GM19395 (cell line): ENCODE measurements at regions not wholly inside any gene's neighbourhood (a gene's known extent, or its start where the extent isn't known, plus 50 kb on each side); places are given as distances from the start of the nearest gene placed in this dataset.
"Not testable (repeated sequence)": the region's sequence is repeated elsewhere in the genome, so short reads cannot be mapped to it uniquely, and the experiment has no call there.

Source experiments
- ATAC-seq: cut with Tn5 transposase; IDR thresholded peaks from one replicate; pipeline ENCODE4 v1.9.1; 2021; ENCODE audit warnings: mild to moderate bottlenecking, moderate library complexity; ENCODE audit not compliant: unreplicated experiment

DNA sequence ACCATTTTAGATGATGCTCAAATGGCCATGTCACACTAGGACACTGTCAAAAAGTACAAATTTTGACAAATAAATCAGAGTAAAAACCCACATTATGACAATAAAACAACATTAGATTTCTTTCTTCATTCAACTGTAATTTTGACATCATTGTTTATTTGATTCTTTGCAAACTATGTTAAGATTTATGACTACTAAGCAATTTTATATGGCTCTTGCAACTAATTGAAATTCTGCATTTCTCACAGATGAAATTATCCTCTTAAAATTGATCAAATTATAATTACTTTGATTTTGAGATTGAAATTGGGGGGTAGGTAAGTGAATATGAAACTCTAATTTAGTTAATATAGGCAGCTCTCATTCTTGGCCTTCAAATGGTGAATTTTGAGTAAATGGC is 59.8 kb downstream of the ATOH1 start:
- ATAC-seq: no peak

DNA sequence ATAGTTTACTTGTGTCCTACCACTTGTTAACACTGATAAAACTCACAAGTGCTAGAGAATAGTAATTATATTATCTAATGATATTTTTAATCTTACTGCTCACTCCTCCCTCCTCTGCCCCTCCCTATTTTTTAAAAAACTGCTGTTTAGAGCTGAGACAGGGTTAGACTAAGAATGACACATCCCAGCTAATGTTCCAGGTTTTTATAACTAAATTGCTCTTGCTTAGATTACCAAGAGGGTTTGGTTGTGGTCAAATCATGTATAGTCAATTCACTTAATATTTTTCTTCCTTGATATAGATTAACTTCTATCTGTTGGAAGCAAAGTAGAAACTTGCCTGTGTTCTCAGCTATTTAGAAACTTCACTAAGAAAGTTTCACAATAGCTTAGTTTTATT is 60.2 kb downstream of the ATOH1 start:
- ATAC-seq: no peak

DNA sequence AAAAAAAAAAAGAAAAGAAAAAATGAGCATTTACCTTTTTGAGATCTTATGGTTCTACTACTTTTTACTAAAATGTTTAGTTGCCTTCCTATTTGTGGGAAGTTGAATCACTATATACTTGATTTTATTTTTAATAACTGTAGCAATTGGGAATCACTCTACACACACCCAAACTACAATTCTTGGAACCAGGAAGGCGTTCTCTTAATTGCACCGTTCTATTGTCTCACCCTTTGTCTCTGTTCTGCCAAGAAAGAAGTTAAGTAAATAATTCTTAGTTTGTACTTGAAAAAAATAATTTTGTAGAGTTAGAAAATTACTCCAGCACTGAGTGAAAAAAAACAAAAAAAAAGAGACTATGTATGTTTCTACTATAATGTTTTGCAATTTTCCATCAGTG is 62.7 kb downstream of the ATOH1 start:
- ATAC-seq: no peak

DNA sequence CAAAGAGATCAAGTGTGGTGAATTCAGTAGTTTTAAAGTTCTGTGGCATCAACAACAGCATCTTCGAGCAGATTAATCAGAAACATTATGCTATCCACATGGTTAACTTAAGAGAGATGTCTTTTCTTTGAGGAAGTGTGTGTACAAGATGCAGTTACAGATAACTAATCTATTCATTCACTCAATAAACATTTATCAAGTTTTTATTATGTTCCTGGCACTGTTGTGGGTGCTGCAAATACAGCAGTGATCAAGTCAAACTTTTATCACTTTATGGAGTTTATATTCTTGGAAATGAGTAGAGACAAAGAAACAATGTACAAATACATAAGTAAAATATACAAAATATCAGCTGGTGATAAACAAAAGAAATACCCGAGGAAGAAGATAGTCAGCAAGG is 66.4 kb downstream of the ATOH1 start:
- no peak for ATAC-seq

DNA sequence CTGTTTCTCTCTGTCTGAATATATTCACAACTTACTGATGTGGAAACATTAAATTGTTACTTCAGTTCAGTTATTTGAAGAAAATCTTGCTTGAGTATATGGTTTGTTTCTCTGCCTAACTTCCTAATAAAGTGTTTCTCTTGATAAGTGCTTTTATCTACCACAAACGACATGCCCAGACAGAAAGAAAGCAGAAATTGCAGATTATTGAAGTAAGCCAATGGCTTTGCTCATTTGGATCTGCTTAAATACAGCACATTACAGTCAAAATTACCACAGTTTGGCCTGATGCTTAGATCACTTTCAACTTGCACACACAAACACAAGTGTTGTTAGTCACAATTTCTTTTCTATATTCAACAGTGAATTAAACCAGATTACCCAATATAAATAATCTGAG is 68.0 kb downstream of the ATOH1 start:
- ATAC-seq: no peak

DNA sequence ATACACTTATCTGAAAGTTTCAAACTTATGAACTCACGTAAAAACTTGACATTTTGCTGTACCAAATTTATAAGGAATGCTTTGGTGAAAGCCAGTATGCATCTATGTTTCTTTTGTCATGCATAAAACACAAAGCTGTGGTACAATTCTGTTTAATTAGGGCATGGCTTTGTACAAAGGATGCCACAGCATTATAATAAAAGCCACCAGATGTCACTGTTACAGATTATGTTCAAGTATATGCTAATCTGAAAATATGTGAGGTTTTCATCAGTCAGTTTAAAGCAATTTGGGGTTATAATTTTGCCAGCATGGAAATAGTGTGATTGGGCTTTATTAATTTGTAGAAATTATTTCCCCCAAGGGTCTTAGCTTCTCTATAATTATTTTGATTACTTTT is 69.0 kb downstream of the ATOH1 start:
- ATAC-seq: peak; percentile 68

DNA sequence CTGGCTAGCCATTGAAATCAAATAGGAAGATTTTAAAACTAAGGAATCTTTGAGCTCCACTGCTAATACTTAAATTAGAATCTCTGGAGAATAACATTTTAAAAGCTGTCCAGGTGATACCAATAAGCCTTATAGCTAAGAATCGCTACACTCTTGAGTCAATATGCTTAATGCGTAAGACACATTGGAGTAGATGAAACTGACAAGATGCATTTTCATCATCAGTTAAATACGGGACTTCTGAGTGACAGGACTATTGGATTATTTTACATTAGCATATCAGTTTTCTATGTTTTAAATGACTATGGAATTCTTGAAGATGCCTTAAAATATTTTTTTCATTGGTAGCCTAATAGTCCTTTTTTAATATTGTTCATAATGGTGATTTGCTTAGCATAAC is 80.2 kb downstream of the ATOH1 start:
- ATAC-seq: no peak

DNA sequence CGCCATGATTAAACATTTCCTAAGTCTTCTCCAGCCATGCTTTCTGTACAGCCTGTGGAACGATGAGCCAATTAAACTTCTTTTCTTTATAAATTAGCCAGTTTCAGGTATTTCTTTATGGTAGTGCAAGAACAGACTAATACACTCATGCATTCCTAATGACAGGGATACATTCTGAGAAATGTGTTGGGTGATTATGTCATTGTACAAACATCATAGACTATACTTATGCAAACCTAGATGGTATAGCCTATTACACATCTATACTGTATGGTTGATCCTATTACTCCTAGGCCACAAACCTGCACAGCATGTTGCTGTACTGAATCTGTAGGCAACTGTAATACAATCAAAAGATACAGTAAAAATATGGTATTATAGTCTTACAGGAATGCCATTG is 83.1 kb downstream of the ATOH1 start:
- no peak for ATAC-seq

DNA sequence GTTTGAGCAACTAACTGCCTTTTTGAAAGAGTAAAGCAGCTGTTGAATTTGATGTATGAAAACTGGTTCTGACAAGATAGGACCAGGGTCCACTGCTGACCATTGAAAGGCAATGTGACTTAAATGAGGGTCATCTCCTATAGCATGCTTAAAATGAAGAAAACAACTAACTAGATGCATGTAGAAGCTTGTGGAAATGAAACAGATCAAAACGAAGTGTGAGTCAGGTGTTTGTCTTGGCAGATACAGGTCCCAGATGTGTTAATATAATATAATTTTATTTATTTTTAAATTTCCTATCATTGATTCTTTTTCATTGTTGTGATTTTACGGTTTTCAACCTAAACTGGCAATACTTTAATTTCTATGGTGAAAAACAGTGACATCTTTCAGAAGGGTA is 83.6 kb downstream of the ATOH1 start:
- ATAC-seq: no peak

DNA sequence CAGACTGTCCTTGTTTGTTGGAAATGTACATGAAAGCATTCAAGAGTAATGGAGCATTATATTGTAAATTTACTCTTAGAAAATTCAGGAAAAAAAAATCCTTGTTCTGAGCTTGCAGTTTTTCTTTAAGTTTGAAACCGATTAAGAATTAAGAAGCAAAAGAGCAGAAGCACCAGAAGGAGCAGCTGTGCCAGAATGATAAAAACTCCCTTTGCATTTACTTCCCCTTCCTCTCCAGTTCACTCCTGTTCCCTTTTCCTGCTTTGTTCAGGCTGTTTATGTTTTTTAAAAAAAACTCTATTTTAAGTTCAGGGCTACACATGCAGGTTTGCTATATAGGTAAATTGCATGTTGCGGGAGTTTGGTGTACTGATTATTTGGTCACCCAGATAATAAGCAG is 90.3 kb downstream of the ATOH1 start:
- ATAC-seq: no peak

DNA sequence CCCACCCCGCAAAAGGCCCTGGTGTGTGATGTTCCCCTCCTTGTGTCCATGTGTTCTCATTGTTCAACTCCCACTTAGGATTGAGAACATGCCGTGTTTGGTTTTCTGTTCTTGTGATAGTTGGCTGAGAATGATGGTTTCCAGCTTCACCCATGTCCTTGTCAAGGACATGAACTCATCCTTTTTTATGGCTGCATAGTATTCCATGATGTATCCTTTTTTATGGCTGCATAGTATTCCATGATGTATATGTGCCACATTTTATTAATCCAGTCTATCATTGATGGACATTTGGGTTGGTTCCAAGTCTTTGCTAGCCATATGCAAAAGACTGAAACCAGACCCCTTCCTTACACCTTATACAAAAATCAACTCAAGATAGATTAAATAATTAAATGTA is 95.0 kb downstream of the ATOH1 start:
- not testable (repeated sequence) for ATAC-seq

DNA sequence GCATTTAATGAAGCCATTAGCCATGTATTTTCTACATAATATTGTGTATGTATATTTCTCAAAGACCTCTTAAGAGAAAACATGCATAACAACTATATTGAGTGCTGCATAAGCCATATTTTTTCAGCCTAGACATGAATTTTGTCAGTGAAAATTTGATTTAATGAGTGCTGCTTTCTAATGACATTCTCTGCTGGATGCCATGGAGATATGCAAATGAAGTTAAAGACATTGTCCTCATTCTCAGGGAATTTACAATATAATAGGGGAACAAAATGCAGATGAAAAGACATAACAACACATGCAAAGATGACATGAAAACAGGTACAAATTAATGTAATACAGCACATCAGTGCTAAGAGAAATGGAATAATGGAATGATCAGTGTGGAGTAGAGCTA is 118.7 kb downstream of the ATOH1 start:
- no peak for ATAC-seq

DNA sequence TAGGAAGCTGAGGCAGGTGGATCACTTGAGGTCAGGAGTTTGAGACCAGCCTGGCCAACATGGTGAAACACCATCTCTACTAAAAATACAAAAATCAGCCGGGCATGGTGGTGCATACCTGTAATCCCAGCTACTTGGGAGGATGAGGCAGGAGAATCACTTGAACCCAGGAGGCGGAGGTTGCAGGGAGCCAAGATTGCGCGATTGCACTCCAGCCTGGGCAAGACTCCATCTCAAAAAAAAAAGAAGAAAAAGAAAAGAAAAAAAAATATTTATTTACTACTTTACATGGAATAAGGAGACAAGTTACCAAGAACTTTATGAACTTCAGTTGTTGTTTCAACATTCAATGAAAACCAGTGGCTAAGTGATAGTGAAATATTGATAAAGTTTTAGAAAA is 121.7 kb downstream of the ATOH1 start:
- not testable (repeated sequence) for ATAC-seq

DNA sequence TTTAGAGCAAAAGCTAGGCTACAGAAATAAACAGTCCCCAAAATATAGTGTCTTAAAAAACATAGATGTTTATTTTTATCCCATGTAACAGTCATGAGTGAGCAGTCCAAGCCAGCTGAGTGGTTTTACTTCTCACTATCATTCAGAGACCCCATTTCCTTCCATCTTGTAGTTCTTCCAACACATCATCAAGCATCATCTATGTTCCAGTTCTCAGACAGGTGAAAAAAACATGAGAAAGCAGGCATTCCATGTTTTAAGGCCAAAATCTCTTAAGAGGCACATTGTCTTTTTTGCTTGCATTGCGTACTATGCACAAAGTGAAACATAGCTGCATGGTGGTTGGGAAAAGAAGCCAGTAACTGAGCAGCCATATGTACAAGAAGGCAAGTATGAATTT is 128.6 kb downstream of the ATOH1 start:
- no peak for ATAC-seq

DNA sequence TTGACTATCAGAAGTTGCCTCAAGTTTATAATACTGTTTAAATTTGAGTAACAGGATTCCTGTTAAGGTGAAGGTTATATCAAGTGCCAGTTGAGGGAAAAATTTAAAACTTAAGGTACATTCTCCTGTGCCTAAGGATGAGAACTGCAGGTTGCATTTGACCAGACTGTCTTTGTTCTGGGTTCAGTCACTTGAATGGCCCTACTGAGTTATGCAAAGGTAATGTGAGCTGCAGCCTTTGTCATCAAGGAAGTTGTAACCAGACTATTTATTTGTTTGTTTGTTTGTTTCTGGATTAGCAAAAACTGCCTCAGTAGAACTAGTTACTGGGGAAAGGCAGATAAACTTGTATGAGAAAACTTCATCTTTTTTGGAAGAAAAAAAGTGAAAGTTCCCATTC is 131.9 kb downstream of the ATOH1 start:
- no peak for ATAC-seq

DNA sequence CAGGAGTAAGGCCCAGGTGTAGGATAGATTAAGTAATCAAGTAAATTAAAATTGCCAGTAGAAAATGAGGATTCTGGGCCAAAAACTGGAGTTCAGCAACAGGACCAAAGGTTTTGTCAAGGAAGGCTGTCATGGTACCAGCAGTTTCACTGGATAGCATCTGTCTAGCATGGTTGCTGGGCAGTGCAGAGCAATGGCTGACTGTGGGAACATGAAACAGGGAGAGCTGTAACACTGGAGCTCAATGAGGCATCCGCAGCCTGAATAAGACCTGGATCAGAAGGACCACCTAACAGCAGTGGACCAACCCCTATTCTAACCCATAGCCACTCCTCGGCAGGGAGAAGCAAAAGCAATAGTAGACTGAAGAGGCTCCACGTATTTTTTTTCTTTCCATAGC is 132.4 kb downstream of the ATOH1 start:
- no peak for ATAC-seq

DNA sequence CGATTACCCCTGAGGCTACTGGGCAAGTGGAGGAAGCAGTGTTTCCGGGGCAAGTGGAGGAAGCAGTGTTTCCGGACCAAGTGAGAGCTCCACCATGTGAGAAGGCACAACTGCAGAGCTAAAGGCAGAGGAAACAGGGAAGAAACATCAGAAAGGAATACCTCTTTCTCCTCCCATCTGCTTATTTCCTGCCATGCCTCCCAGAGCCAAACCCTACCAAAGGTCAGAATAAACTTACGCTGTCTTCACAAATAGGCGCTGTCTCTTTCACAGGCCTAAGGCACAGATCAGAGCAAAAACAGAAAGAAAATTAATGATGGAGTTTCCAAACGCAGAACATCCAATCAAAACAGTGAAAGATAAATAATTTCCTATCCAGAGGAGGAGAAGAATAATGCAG is 153.0 kb downstream of the ATOH1 start:
- no peak for ATAC-seq

DNA sequence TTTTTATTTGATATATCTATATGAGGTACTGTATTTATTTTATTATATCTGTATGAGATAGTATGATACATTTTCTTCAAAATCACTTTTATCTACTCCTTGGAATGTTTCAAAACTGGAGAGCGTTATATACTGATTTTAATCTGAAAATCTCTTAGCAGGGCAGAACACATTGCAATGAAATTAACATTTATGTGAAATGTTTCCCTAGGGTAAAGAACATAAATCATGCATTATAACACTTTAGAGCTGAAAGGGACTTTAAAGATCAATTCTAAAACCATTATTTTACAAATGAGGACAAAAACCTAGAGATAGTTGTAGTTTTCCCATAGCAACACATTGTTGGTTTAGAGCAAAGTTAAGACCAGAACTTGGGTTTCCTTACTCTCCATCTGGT is 153.7 kb downstream of the ATOH1 start:
- no peak for ATAC-seq

DNA sequence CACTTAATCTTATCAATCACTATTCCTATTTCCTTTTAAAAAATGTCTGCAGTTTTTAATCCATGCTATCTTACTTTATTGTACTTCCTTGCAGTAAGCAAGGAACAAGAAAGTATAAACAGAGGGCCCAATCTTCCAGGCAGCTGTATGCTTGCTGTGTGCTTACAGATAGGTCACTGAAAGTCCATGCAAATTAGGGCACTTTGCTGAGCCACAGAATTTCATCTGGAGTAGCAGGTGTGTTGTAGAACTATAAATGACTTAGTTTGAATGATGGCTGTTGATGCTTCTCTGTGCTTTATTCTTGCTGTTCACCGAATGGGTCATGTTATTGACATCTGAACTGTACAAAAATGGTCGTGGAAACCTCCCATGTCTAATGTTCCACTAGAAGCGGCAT is 154.6 kb downstream of the ATOH1 start:
- ATAC-seq: peak; percentile 95

DNA sequence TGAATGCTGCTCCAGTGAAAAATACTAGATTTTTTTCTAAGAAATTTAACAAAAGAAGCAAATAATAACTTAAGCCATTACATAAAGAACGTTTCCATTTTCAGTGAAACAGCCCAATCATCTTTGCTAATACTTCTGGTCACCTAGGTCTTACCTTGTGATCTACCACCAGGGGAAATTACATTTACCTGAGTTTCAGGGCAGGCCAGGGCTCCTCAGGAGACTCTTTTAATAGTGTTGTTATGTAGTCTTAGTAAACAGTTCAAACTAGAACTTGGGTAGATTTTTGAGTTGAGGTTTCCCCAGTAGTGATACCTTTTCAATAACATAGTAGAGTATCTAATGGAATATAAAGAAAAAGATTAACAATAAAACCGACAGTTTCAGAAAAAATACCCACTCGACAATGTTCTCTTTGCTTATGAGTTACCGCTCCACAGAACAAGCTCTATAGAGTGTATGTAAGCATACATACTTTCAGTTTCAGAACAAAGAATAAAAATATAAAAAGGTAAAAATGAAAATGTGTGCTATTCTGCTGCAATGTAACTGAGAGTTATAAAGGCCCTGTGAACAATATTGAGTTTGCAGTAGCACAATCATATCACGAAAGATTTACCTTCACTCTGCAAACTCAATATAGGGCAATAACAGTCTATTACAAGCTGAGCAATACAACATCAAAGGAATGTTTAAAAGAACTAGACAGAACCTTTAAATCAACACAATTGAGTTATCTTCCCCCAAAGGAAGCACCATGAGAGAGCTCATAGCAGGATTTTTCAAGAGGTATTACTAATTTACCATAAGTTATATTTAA is 165.8 kb downstream of the ATOH1 start:
- no peak for ATAC-seq

DNA sequence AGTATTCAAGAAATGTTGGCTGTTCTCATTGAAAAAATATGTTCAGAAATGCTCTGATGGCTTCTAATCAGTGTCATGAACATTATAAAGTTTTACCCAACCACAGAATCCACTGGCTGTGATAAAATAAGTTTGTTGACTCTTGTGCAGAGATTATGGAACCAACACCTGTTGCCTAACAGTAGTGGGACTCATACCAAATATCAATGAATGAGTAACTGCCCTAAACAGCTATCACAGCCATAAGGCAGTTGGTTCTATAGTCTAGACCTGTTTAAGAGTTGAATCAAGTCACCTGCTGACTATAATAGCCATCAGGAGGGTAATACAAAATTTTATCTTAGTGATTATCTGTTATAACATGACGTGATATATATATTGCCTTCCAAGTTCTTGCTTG is 168.3 kb downstream of the ATOH1 start:
- no peak for ATAC-seq

DNA sequence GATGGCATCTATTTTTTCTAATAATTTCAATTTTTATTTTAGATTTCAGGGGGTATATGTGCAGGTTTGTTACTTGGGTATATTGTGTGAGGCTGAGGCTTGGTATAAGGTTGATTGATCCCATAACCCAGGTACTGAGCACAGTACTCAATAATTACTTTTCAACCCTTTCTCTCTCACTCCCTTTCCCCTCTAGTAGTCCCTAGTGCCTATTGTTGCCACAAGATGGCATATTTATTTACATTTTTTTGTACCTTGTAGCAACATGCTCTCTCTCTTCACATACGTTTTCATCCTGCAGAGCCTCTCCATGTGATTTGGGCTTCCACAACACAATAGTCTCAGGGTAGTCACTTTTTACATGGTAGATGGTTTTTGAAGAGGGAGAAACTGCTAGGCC is 172.0 kb downstream of the ATOH1 start:
- ATAC-seq: no peak

DNA sequence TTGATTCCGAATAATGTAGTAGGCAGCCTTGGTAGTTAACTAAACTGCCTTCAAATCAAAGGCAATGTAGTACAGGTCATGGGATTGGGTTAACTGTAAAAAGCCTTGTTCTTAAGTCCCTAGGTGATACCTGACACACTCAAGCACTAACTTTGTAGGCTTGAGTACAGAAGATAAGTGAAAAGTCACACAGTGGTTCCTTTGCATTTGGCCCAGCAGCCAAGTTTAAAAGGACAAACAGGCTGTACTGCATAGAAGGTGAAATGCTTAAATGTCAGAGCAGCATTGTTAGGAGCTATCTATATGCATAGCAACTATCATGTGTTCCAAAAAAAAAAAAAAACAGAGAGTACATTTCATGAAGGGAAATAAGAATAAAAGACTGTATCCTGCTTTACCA is 178.4 kb downstream of the ATOH1 start:
- ATAC-seq: no peak
